ENCODE measurements at regions not wholly inside any gene's neighbourhood (a gene's known extent, or its start where the extent isn't known, plus 50 kb on each side); places are given as distances from the start of the nearest gene placed in this dataset.

GRCh38 chr1:101357444-101357986 lies 120.7 kb downstream of the S1PR1 start:
- TF ChIP-seq TOX (CRISPR knock-in tag; IDR thresholded peaks at IDR 0.05; ENCODE audit: borderline replicate concordance) (no peak), ZC3H10 (CRISPR knock-in tag; IDR thresholded peaks at IDR 0.05) (no peak), ARNTL (CRISPR knock-in tag; IDR thresholded peaks at IDR 0.05; ENCODE audit: borderline replicate concordance, low read depth) (no peak), TCF4 (CRISPR knock-in tag; IDR thresholded peaks at IDR 0.05; ENCODE audit: borderline replicate concordance) (no peak), ZFP3 (CRISPR knock-in tag; IDR thresholded peaks at IDR 0.05) (no peak), CREB5 (CRISPR knock-in tag; IDR thresholded peaks at IDR 0.05; ENCODE audit: low read depth) (no peak), ZNF70 (CRISPR knock-in tag; IDR thresholded peaks at IDR 0.05) (no peak), GLIS3 (CRISPR knock-in tag; IDR thresholded peaks at IDR 0.05) (no peak), CSRNP3 (CRISPR knock-in tag; IDR thresholded peaks at IDR 0.05) (no peak)
